NOMO-1 treated with dmso at 0.1 percent for 144 hours (cell line): ENCODE measurements at regions not wholly inside any gene's neighbourhood (a gene's known extent, or its start where the extent isn't known, plus 50 kb on each side); places are given as distances from the start of the nearest gene placed in this dataset.

Experiments used
- DNase-seq: peaks from one replicate; lab custom pipeline; 2025; ENCODE audit not compliant: unreplicated experiment; lab: John Stamatoyannopoulos, UW

GRCh38 chr2:239905884-239906654 lies 119.1 kb downstream of the NDUFA10 start:
- no peak for DNase-seq

DNA sequence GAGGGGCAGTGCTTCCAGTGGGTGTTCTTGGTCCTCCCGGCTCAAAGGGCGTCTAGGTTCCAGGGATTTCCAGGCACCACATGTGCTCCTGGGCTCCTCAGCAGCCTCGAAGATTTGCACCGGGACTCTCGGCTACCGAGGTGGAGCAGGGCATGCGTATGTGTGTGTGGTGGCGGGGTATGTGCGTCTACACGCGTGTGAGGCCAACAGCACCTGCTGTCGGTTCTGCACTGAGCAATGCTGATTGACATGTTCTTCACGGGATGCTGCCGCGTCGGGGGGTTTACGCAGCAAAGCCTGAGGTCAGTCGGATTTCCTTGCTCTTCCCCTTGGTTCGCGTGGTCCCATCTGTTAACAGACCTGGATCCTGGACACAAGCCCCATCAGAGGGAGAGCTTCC lies 119.8 kb downstream of the NDUFA10 start:
- DNase-seq: no peak

DNA sequence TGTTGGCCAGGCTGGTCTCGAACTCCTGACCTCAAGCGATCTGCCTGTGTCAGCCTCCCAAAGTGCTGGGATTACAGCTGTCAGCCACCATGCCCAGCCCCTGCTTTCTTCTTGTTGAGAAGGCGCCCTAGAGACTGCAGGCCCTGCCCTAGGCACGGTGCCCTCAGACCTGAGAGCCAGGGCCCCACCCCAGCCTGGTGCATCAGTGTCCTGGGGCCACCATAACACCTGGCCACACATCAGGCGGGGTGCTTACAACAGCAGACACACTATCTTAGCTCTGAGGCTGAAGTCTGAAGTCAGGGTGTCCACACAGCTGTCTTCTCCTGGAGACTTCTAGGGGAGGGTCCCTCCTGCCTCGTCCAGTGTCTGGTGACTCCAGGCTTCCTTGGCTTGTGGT lies 120.6 kb downstream of the NDUFA10 start:
- no peak for DNase-seq

DNA sequence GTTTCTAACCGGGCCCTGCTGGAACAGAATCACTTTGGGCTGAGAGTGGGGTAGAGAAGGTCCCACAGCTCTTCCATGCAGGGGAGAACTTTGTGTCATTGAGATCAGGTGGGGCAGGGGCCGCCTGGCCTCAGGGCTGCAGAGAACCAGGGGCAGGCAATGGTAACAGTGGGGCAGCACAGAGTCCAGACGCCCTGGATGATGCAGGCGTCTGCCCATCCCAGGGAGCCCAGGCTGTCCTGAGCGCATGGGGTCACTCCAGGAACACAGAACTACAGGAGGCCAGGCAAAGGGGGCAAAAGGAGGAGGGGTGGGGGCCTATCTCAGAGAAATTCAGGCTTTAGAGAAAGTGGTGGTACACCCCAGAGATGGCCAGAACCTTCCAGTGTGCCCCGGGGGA lies 121.3 kb downstream of the NDUFA10 start:
- no peak for DNase-seq

GRCh38 chr2:239903210-239903609 lies 121.9 kb downstream of the NDUFA10 start:
- no peak for DNase-seq

DNA sequence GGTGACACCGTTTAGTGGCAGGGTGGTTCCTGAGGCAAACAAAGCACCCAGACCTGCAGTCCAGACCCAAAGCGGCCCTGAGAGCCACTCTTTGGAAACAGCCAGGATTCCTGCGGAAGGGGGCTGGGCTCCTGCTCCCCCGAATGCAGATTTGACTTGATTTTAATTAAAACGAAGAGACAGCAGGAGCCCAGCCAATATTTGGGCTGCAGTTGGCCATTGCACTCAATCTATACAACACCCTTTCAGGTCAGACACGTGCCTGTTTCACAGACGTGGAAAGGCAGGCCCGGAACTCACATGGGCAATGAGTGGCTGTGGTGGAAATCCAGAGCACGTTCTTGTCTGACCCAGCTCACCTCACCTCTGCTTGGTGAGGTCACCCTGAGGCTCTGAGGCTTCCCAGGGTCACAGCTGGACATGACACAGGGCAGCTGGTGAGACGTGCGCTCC lies 122.4 kb downstream of the NDUFA10 start:
- no peak for DNase-seq

DNA sequence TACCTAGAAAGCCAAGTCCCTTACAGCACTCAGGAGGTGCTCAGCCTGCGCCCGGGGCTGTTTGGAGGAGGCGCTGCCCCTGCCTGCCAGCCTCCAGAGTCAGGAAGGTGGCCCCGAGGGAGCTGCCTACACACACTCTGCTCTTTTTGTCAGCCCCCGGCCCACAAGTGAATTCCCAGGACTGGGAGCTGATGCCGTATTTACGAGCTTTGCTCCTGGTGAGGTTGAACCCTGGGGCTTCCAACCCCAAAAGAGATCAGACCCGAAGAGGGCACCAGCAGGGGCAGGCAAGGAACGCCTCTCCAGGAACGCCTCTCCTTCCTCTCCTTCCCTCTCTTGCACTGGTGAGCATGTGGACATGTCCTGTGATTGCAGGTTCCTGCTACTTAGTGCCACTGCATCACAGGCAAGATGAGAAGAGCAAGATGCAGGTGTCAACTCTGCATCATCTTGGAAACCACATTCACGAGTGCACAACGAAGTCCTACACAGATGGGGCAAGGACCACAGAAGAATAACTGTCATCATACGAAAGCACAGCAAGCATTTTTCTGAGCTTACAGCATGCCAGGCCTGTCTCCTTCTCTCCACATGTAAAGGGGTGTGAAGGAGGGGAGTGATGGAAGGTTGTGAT lies 126.7 kb downstream of the NDUFA10 start:
- no peak for DNase-seq

- no peak for DNase-seq
Measured at GRCh38 chr2:239897596-239898235, 127.4 kb downstream of the NDUFA10 start.

DNA sequence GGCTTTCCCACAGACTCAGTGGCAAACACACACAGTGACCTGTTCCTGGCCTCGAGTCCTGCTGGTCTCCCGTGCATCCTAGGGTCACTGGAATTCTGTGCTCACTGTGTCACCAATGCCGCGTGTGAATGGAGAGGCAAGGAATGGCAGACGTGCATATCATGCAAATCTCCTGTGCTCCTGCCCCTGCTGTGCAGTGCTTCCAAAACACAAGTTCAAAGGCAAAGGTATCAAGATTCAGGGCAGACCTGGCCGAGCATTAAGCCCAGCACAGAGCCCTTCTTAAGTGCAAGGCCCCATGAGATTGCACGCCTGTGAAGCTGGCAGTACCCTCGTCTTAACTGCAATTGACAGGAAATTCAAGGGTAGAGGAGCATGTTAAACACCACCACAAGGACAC lies 129.1 kb downstream of the NDUFA10 start:
- DNase-seq: no peak

GRCh38 chr2:239895669-239896068 lies 129.5 kb downstream of the NDUFA10 start:
- DNase-seq: peak; percentile 50

DNA sequence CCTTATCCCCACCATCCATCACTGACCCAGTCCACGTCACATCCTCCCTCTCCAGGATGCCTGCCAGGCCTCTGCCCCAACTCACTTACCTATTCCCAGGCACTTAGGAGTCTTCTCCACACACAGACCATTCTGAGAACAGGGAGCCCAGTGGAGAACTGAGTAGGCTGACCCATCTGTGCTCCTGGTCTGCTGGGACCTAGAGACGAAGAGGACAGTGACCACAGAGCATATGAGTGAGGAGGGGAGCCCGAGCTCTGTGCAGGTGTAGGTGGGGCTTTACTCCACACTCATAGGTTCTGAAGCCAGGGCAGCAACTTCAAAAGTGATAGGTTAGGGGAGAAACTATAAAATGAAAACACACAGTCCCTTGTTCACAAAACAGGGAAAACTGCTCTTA lies 130.0 kb downstream of the NDUFA10 start:
- no peak for DNase-seq

GRCh38 chr2:239894276-239894675 lies 130.9 kb downstream of the NDUFA10 start:
- no peak for DNase-seq

- DNase-seq: no peak
Measured at GRCh38 chr2:239893236-239893515, 132.0 kb downstream of the NDUFA10 start.

DNA sequence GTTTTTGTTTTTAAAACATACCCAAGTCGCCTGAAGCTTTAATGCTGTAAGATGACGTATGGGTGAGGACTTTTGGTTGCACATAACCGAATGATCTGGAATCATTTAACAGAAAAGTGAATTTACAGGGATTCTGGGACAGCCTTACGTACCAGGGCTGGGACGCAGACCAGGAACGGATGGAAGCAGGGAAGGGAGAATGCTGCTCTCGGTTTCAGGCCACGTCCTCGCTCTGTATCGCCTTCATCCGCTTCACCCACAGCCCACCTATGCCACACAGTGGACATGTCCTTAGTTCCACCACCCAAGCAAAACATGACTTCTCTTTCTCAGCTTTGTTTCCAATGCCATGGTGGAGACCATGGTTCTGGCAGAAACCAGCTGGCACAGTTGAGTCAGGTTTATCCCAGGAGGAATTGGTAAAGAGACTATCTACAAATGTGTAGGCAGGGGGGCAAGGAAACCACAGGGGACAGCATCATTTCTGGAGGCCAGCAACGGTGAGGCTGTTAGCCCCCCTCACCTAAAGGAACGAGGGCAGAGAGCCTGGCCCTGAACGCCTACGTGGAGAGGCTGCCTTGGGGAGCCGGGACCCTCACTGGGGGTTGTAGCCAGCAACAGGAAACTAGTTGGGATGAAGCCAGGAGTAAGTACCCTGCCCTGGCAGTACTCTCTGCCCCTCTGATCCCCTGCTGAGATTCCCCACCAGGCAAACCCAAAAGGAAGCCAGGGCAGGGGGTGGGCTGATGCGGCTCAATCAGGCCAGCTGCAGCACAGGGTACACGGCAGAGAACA lies 132.5 kb downstream of the NDUFA10 start:
- no peak for DNase-seq

- DNase-seq: no peak
Measured at GRCh38 chr2:239891698-239892097, 133.4 kb downstream of the NDUFA10 start.

- DNase-seq: no peak
Measured at GRCh38 chr2:239890206-239890746, 134.9 kb downstream of the NDUFA10 start.

- no peak for DNase-seq
Measured at GRCh38 chr2:239889641-239890121, 135.5 kb downstream of the NDUFA10 start.

GRCh38 chr2:239887604-239888003 lies 137.5 kb downstream of the NDUFA10 start:
- no peak for DNase-seq

DNA sequence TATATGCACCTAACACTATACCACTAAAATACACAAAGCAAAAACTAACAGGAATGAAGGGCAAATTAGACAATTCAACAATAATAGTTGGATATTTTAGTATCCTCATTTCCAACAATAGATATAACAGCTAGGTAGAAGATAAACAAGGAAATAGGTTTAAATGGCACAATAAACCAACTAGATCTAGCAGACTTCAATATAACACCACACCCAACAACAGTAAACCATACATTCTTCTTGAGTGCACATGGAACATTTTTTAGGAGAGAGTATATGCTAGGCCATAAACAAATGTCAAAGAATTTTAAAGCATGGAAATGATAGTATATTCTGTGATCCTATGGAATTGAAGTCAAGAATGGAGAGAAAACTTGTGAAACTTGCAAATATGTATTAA lies 138.4 kb downstream of the NDUFA10 start:
- no peak for DNase-seq

- DNase-seq: no peak
Measured at GRCh38 chr2:239884875-239885274, 140.3 kb downstream of the NDUFA10 start.

DNA sequence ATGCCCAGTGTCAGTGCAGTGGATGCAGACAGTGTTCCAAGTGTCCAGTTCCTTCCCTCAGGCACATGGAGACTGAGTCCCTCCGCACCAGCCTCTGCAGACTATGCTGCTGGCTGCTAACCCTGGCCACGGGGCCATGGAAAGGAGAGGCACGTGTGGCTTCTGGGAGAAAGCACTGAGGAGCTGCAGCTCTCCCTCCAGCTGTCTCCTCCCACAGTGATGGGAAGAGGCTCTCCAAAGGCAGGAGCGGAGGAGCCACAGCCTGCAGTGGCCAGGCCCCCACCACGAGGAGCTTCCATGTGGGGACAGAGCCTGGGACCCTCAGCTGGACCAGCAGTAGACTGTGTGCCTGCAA lies 141.1 kb downstream of the NDUFA10 start:
- no peak for DNase-seq
